H1 (cell line): ENCODE measurements at regions not wholly inside any gene's neighbourhood (a gene's known extent, or its start where the extent isn't known, plus 50 kb on each side); places are given as distances from the start of the nearest gene placed in this dataset.

ENCODE experiments used
- CTCF ChIA-PET: fragments of 300-600 bp; sonication (Branson Sonifier 250); formaldehyde crosslinking; loops from one replicate; lab custom pipeline; 2021; ENCODE audit not compliant: partially characterized antibody; lab: Charles Lee
- POLR2A ChIA-PET: fragments of 300-600 bp; sonication (Branson Sonifier 250); formaldehyde crosslinking; loops from one replicate; lab custom pipeline; 2021; ENCODE audit warnings: inconsistent platforms; ENCODE audit not compliant: partially characterized antibody; lab: Charles Lee
- DNase-seq, 2 experiments: peaks; one replicate each; pipeline versions ENCODE4 v3.0.0 to v3.0.0-alpha.2; 2010 to 2022; ENCODE audit warnings: low spot score in 2 of 2, low read depth in 1 of 2, mixed read lengths in 1 of 2
- FAIRE-seq: peaks from 2 replicates; lab custom pipeline; 2011; peaks lifted over from hg19 to GRCh38; lab: Jason Lieb, UNC
- H2AFZ ChIP-seq: 2 replicates; pipeline ENCODE4 v1.8.1; 2012; ENCODE audit warnings: low read length, inconsistent platforms
- H2AK5ac ChIP-seq: 2 replicates; pipeline ENCODE4 v1.6.1; 2013; ENCODE audit warnings: low read depth, low read length
- H2BK120ac ChIP-seq: replicated peaks from 2 replicates; pipeline ENCODE3; 2013; ENCODE audit warnings: low read depth, low read length, inconsistent platforms
- H2BK12ac ChIP-seq: 2 replicates; pipeline ENCODE4 v1.6.1; 2013; ENCODE audit warnings: low read depth, low read length
- H2BK15ac ChIP-seq: 2 replicates; pipeline ENCODE4 v1.6.1; 2013; ENCODE audit warnings: low read length
- H2BK20ac ChIP-seq: 2 replicates; pipeline ENCODE4 v1.6.1; 2013; ENCODE audit warnings: low read length
- H2BK5ac ChIP-seq: 2 replicates; pipeline ENCODE4 v1.6.1; 2013; ENCODE audit warnings: low read depth, low read length
- H3K14ac ChIP-seq: 2 replicates; pipeline ENCODE4 v1.6.1; 2013; ENCODE audit warnings: inconsistent platforms; ENCODE audit not compliant: insufficient read length
- H3K18ac ChIP-seq: 2 replicates; pipeline ENCODE4 v1.6.1; 2013; ENCODE audit warnings: low read length; ENCODE audit errors: extremely low read depth
- H3K23ac ChIP-seq: 2 replicates; pipeline ENCODE4 v1.6.1; 2013; ENCODE audit warnings: inconsistent platforms; ENCODE audit not compliant: insufficient read length
- H3K23me2 ChIP-seq: 2 replicates; pipeline ENCODE4 v1.6.1; 2013; ENCODE audit warnings: low read depth, low read length
- H3K27ac ChIP-seq: 2 replicates; pipeline ENCODE4 v1.6.1; 2011; ENCODE audit warnings: low read depth, low read length, inconsistent platforms
- H3K27me3 ChIP-seq, 4 experiments: replicated peaks in 1 of 4; 1 replicate in 1 of 4; 2 replicates in 3 of 4; pipeline versions ENCODE4 v1.6.1 to v1.8.1; 2011 to 2013; ENCODE audit warnings: low read length in 3 of 4, mild to moderate bottlenecking in 3 of 4, inconsistent platforms in 2 of 4, mixed read lengths in 2 of 4, moderate library complexity in 1 of 4; ENCODE audit not compliant: control insufficient read depth in 3 of 4, insufficient read depth in 3 of 4; ENCODE audit errors: extremely low read depth in 1 of 4
- H3K36me3 ChIP-seq, 4 experiments: 2 replicates each; pipeline versions ENCODE4 v1.6.1 to v1.8.1; 2011 to 2013; ENCODE audit warnings: mild to moderate bottlenecking in 4 of 4, low read length in 3 of 4, moderate library complexity in 2 of 4, control low read depth in 1 of 4, inconsistent platforms in 1 of 4; ENCODE audit not compliant: insufficient read depth in 4 of 4, control insufficient read depth in 2 of 4
- H3K4ac ChIP-seq: replicated peaks from 2 replicates; pipeline ENCODE3; 2013; ENCODE audit warnings: low read length, low read depth, mixed read lengths, inconsistent platforms; ENCODE audit not compliant: insufficient read length
- H3K4me1 ChIP-seq, 4 experiments: replicated peaks in 1 of 4; 1 replicate in 1 of 4; 2 replicates in 3 of 4; pipeline versions ENCODE4 v1.6.1 to v1.8.1; 2011 to 2013; ENCODE audit warnings: low read length in 3 of 4, inconsistent platforms in 2 of 4, mixed read lengths in 1 of 4; ENCODE audit not compliant: insufficient read depth in 4 of 4, control insufficient read depth in 3 of 4
- H3K4me2 ChIP-seq, 2 experiments: 2 replicates each; pipeline versions ENCODE4 v1.6.1 to v1.8.1; 2011 to 2013; ENCODE audit warnings: low read depth in 2 of 2, low read length in 2 of 2, control low read depth in 1 of 2, inconsistent platforms in 1 of 2, mild to moderate bottlenecking in 1 of 2; ENCODE audit not compliant: insufficient read depth in 1 of 2
- H3K4me3 ChIP-seq, 4 experiments: fragments of 200-600, 300-600 bp in 1 of 4; sonication (generic), shearing (Covaris generic), sonication (Bioruptor Twin) in 1 of 4; 2 replicates each; pipeline versions ENCODE4 v1.5.1 to v1.8.1; 2011 to 2016; ENCODE audit warnings: low read length in 4 of 4, low read depth in 3 of 4, control low read depth in 2 of 4, inconsistent platforms in 2 of 4, mild to moderate bottlenecking in 2 of 4, mixed read lengths in 1 of 4, moderate library complexity in 1 of 4; ENCODE audit not compliant: insufficient read depth in 2 of 4; ENCODE audit errors: extremely low read depth in 1 of 4
- H3K56ac ChIP-seq: replicated peaks from 2 replicates; pipeline ENCODE3; 2013; ENCODE audit warnings: low read depth, mild to moderate bottlenecking, mixed read lengths, low read length, inconsistent platforms; ENCODE audit not compliant: insufficient read length
- H3K79me1 ChIP-seq: 2 replicates; pipeline ENCODE4 v1.6.1; 2013; ENCODE audit warnings: low read depth, low read length, control low read depth
- H3K79me2 ChIP-seq, 2 experiments: 2 replicates each; pipeline versions ENCODE4 v1.6.1 to v1.8.1; 2012 to 2013; ENCODE audit warnings: low read length in 2 of 2, mild to moderate bottlenecking in 2 of 2, inconsistent platforms in 1 of 2; ENCODE audit not compliant: insufficient read depth in 2 of 2, control insufficient read depth in 1 of 2
- H3K9ac ChIP-seq, 4 experiments: replicated peaks in 1 of 4; 1 replicate in 1 of 4; 2 replicates in 3 of 4; pipeline versions ENCODE4 v1.6.1 to v1.8.1; 2011 to 2013; ENCODE audit warnings: low read depth in 3 of 4, low read length in 3 of 4, control low read depth in 2 of 4, mild to moderate bottlenecking in 2 of 4, moderate library complexity in 2 of 4, inconsistent platforms in 1 of 4; ENCODE audit errors: extremely low read depth in 1 of 4
- H3K9me3 ChIP-seq, 2 experiments: 2 replicates each; pipeline versions ENCODE4 v1.6.1 to v1.8.1; 2012 to 2013; ENCODE audit warnings: mild to moderate bottlenecking in 2 of 2, moderate library complexity in 2 of 2, control low read depth in 1 of 2, inconsistent platforms in 1 of 2, low read depth in 1 of 2, low read length in 1 of 2, mixed read lengths in 1 of 2; ENCODE audit not compliant: insufficient read depth in 2 of 2
- H4K20me1 ChIP-seq, 2 experiments: replicated peaks in 1 of 2; 2 replicates each; pipeline versions ENCODE3 to v1.8.1; 2011 to 2013; ENCODE audit warnings: inconsistent platforms in 2 of 2, low read length in 2 of 2, mild to moderate bottlenecking in 1 of 2; ENCODE audit not compliant: insufficient read depth in 2 of 2, control insufficient read depth in 1 of 2
- H4K5ac ChIP-seq: 2 replicates; pipeline ENCODE4 v1.6.1; 2013; ENCODE audit warnings: low read length, low read depth, mixed read lengths, inconsistent platforms; ENCODE audit not compliant: insufficient read length
- H4K8ac ChIP-seq: 2 replicates; pipeline ENCODE4 v1.8.0; 2013; ENCODE audit warnings: mild to moderate bottlenecking, moderate library complexity, low read length, inconsistent platforms; ENCODE audit not compliant: insufficient read depth; ENCODE audit errors: extremely low read depth
- H4K91ac ChIP-seq: replicated peaks from 2 replicates; pipeline ENCODE3; 2013; ENCODE audit warnings: low read length, mixed read lengths, inconsistent platforms; ENCODE audit not compliant: insufficient read length
- CHD2 ChIP-seq: IDR thresholded peaks from 2 replicates; pipeline ENCODE4 v1.6.1; 2012; ENCODE audit warnings: low read length, improper control_type of control experiment
- GABPA ChIP-seq: IDR thresholded peaks from 2 replicates; pipeline ENCODE4 v1.6.1; 2011; ENCODE audit warnings: mild to moderate bottlenecking, low read length, moderate library complexity, borderline replicate concordance; ENCODE audit not compliant: insufficient read depth
- GTF2F1 ChIP-seq: IDR thresholded peaks from 2 replicates; pipeline ENCODE4 v1.6.1; 2012; ENCODE audit warnings: low read depth, low read length, improper control_type of control experiment, borderline replicate concordance
- JUND ChIP-seq: IDR thresholded peaks from 2 replicates; pipeline ENCODE4 v1.6.1; 2011; ENCODE audit warnings: mild to moderate bottlenecking, improper control_type of control experiment, low read length
- MAFK ChIP-seq: IDR thresholded peaks from 2 replicates; pipeline ENCODE4 v1.6.1; 2012; ENCODE audit warnings: low read depth, mild to moderate bottlenecking, improper control_type of control experiment, low read length
- PHF8 ChIP-seq: fragments of 200-600 bp; sonication (generic); conservative IDR thresholded peaks from 2 replicates; pipeline ENCODE4 v1.7.1; 2012; ENCODE audit warnings: low read depth, mild to moderate bottlenecking, inconsistent platforms, low read length, moderate library complexity
- RNF2 ChIP-seq: fragments of 200-900, 300-1000 bp; sonication (generic); IDR thresholded peaks from 2 replicates; pipeline ENCODE4 v1.7.1; 2016; ENCODE audit warnings: borderline replicate concordance, low read depth, mild to moderate bottlenecking, antibody characterized with exemption, low read length; ENCODE audit not compliant: poor library complexity, severe bottlenecking; ENCODE audit errors: missing control alignments
- WGBS, 2 experiments: shearing (Covaris generic) in 1 of 2; methylation state at CpG; one replicate each; pipeline versions ENCODE4 v1.1.6 to v1.1.7; 2013 to 2015; ENCODE audit warnings: low lambda C conversion rate in 2 of 2, mixed read lengths in 2 of 2, inconsistent platforms in 1 of 2, low coverage in 1 of 2, missing lambda C conversion rate in 1 of 2; ENCODE audit not compliant: insufficient replicate concordance in 2 of 2, insufficient coverage in 1 of 2, insufficient read length in 1 of 2; ENCODE audit errors: extremely low coverage in 1 of 2, missing lambda C conversion rate in 1 of 2; 5-methylcytosine and 5-hydroxymethylcytosine counted together

DNA sequence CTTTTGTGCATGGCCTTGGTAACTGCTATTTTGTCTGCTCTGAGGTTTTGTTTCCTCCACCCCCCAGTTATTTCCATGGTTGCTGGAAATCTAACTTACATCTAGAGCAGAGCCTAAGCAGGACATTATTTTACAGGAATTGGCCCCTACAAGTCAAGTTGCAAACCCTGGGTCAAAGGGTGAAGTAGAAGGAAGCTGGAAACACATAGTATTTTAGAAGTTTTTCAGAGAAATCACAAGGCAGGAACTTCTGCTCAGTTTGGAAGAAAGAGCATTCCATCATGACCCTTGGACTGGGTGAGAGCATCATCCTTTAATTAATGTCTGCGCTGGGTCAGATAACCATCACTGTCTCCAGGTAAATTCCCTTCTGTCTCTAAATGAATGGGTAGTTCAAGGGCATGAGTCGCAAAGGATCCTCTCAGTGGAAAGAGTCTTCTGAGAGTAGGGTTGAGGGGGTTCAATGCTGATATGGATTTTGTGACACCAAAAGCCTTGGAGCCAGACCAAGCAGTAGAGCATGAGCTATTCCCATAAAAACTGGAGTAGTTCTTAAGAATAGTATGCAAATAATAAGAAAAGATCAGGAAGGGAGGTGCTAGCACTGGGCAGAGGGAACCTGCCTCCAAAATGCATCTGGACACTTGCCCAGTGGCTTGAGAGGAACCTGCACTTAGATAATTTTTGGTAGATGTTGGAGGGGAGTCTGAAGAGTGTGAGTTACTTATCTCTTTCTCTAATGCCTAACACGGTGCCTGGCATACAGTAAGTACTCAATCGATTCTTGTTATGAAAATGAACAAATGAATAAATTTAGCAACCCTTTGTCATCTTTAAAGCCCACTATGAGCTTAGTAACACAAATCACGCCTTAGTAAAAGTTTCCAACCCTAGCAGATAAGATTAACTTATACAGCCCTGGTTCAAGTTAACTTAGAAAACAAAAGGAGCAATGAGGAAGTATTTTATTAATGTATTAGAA is 160.6 kb upstream of the ADO start:
- H3K18ac ChIP-seq = no peak overlapping the region
- TF ChIP-seq MAFK = no peak
- TF ChIP-seq RNF2 = no peak
- no peak for TF ChIP-seq GABPA
- TF ChIP-seq PHF8 = no peak
- no peak for TF ChIP-seq GTF2F1
- TF ChIP-seq CHD2 = no peak
- no peak for TF ChIP-seq JUND
- H3K4ac ChIP-seq = no peak overlapping the region
- no peaks in the 10 kb centered on the region for H3K79me1 ChIP-seq
- no peak overlapping the region for H2BK120ac ChIP-seq
- no peaks in the 10 kb centered on the region for H3K4me1 ChIP-seq
- CTCF ChIA-PET = interaction anchor here (1.3 to 1.4 kb wide), 2 partner anchors 8 to 50 kb away, joined by 3 read pairs; no protein-coding TSS in a partner anchor
- H3K4me2 ChIP-seq = no peak overlapping the region
- no peak overlapping the region for H2BK20ac ChIP-seq
- H4K8ac ChIP-seq = no peak overlapping the region
- no peak overlapping the region for H3K23ac ChIP-seq
- no peak overlapping the region for H4K5ac ChIP-seq
- POLR2A ChIA-PET = no interaction called here
- 93% methylated on average over 5 of the region's 5 CpGs; no CpG with 5 or more reads in 1 of the 2 experiments for WGBS, 2 experiments
- no peak overlapping the region for H3K27ac ChIP-seq
- H2AK5ac ChIP-seq = no peak overlapping the region
- H3K4me3 ChIP-seq = no peak overlapping the region
- H3K36me3 ChIP-seq = no peaks in the 10 kb centered on the region
- H4K20me1 ChIP-seq = no peaks in the 10 kb centered on the region
- no peaks in the 10 kb centered on the region; the same call in 1 of the 2 replicates for H3K23me2 ChIP-seq
- FAIRE-seq (no peak), DNase-seq (no peak)
- H4K91ac ChIP-seq = no peak overlapping the region
- H2BK15ac ChIP-seq = no peak overlapping the region
- no peak overlapping the region for H3K56ac ChIP-seq
- no peaks in the 10 kb centered on the region for H3K27me3 ChIP-seq
- no peak overlapping the region for H3K9ac ChIP-seq
- H2BK5ac ChIP-seq = no peak overlapping the region
- H3K14ac ChIP-seq = no peak overlapping the region
- H3K79me2 ChIP-seq = no peaks in the 10 kb centered on the region
- no peak overlapping the region for H2AFZ ChIP-seq
- no peak overlapping the region for H2BK12ac ChIP-seq
- H3K9me3 ChIP-seq = no peaks in the 10 kb centered on the region
